Lung (tissue), 11 donors: ENCODE measurements at regions not wholly inside any gene's neighbourhood (a gene's known extent, or its start where the extent isn't known, plus 50 kb on each side); places are given as distances from the start of the nearest gene placed in this dataset.

Source experiments
- ATAC-seq: fragments of 200-7000 bp; cut with Tn5 transposase; one replicate; pipeline ENCODE4 v1.9.1; 2020; ENCODE audit warnings: moderate number of reproducible peaks; ENCODE audit not compliant: insufficient read depth, low FRiP score
- DNase-seq, 3 donors: peaks; one replicate each; pipeline ENCODE4 v3.0.0-alpha.2; 2013 to 2017
- H3K27ac ChIP-seq, 2 donors: one replicate each; pipeline ENCODE4 v1.5.1; 2013; ENCODE audit warnings: mild to moderate bottlenecking in 2 of 2, moderate library complexity in 2 of 2, control low read depth in 1 of 2, inconsistent platforms in 1 of 2, low read depth in 1 of 2, low read length in 1 of 2
- H3K27me3 ChIP-seq, 3 donors: one replicate each; pipeline ENCODE4 v1.5.1; 2013; ENCODE audit warnings: low read length in 2 of 3; ENCODE audit not compliant: control insufficient read depth in 3 of 3, insufficient read depth in 3 of 3
- H3K36me3 ChIP-seq, 4 donors: one replicate each; pipeline ENCODE4 v1.5.1; 2013; ENCODE audit warnings: low read length in 4 of 4, mild to moderate bottlenecking in 1 of 4, moderate library complexity in 1 of 4; ENCODE audit not compliant: control insufficient read depth in 4 of 4, insufficient read depth in 4 of 4
- H3K4me1 ChIP-seq, 5 donors: one replicate each; pipeline ENCODE4 v1.5.1; 2013; ENCODE audit warnings: low read length in 5 of 5, mild to moderate bottlenecking in 2 of 5, moderate library complexity in 1 of 5; ENCODE audit not compliant: control insufficient read depth in 5 of 5, insufficient read depth in 5 of 5
- H3K4me3 ChIP-seq: one replicate; pipeline ENCODE4 v1.5.1; 2013; ENCODE audit warnings: mild to moderate bottlenecking, control low read depth, moderate library complexity
- H3K9ac ChIP-seq, 2 donors: one replicate each; pipeline ENCODE4 v1.5.1; 2013; ENCODE audit warnings: low read length in 2 of 2, control low read depth in 1 of 2; ENCODE audit not compliant: insufficient read depth in 1 of 2
- H3K9me3 ChIP-seq, 4 donors: one replicate each; pipeline ENCODE4 v1.5.1; 2013; ENCODE audit warnings: low read length in 3 of 4, mild to moderate bottlenecking in 1 of 4, moderate library complexity in 1 of 4; ENCODE audit not compliant: control insufficient read depth in 4 of 4, insufficient read depth in 3 of 4
- CTCF ChIP-seq: IDR thresholded peaks from 2 replicates; pipeline ENCODE4 v1.5.1; 2012; ENCODE audit warnings: mild to moderate bottlenecking; ENCODE audit errors: control extremely low read depth, extremely low read depth
- WGBS, 2 donors: extraction: QIAGEN DNeasy Blood & Tissue Kit; methylation state at CpG; one replicate each; pipeline ENCODE4 v1.1.7; 2013; 5-methylcytosine and 5-hydroxymethylcytosine counted together
- donor health status: control.
- donor health status: control.
- donor health status: Bipolar disorder and iron deficiency.
- donor health status: healthy.
- donor health status: DM: yes; HTN: yes; CAD: no.

DNA sequence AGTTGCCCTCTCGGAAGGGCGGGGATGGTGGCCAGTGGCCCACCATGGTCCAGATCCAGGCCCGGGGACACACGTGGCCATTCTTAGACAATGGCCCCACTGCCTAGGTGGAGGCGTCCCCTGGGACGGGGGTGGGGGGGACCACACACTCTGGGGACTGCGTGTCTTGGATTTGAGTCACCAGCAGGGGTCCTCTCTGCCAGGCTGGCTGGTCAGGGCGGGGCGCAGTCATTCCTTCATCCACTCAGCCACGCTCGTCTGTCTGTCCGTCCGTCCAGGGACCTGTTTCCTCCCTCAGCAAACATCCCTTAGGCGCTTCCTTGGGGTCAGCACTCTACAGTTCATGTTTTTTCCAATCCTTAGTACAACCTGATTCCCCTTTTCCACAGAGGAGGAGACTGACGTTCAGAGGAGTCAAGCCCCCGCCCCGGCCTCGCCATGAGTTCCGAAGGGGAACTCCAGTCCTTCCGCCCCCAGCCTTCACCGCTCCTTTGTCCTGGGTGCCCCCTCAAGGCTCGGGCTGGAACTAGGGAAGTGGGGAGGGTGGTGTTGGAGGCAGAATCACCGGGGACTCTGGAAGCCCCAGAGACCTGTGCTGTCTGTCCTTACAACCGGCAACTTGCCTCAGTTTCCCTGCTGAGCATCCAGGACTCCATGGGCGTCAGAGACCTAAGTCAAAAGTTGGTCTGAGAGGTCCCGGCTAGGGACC lies 276.6 kb upstream of the MVB12B start:
- 77 to 81% methylated on average over 26 of the region's 26 CpGs for WGBS, 2 donors
- ATAC-seq (no peak), DNase-seq (no peak)
- Histone ChIP-seq H3K9me3 (peaks cover 0 to 18% (median 3%) of the 10 kb centered on the region in 4 donors), H3K27me3 (no peaks in the 10 kb centered on the region), H3K4me3 (no peak overlapping the region), H3K27ac (no peak overlapping the region), H3K4me1 (peaks cover 0 to 7% (median 0%) of the 10 kb centered on the region in 5 donors), H3K9ac (no peak overlapping the region), H3K36me3 (no peaks in the 10 kb centered on the region)
- no peak for TF ChIP-seq CTCF

DNA sequence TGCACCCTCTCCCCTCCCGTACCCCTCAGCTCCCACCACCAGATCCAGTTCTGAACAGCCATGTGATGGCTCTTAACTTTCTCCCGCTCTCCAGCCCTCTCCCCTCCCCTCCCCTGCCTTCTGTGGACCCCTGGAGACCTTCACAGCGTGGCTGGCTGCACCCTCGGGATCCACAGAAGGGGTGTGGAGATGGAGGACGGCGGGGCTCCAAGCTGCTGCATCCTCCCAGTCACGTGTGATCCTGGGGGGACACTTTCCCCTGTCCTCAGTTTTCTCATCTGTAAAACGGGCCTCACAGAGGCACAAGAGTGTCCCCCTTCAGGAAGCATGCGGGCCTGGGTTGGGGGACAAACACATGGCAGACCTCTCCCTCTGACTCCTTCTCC lies 276.0 kb upstream of the MVB12B start:
- Histone ChIP-seq H3K4me3 (no peak overlapping the region), H3K9me3 (peaks cover 0 to 19% (median 3%) of the 10 kb centered on the region in 4 donors), H3K36me3 (no peaks in the 10 kb centered on the region), H3K4me1 (peaks cover 0 to 7% (median 0%) of the 10 kb centered on the region in 5 donors), H3K27ac (no peak overlapping the region), H3K27me3 (no peaks in the 10 kb centered on the region), H3K9ac (no peak overlapping the region)
- no peak for TF ChIP-seq CTCF
- 74 to 89% methylated on average over 9 of the region's 9 CpGs for WGBS, 2 donors
- ATAC-seq, result no peak
- DNase-seq, result no peak

DNA sequence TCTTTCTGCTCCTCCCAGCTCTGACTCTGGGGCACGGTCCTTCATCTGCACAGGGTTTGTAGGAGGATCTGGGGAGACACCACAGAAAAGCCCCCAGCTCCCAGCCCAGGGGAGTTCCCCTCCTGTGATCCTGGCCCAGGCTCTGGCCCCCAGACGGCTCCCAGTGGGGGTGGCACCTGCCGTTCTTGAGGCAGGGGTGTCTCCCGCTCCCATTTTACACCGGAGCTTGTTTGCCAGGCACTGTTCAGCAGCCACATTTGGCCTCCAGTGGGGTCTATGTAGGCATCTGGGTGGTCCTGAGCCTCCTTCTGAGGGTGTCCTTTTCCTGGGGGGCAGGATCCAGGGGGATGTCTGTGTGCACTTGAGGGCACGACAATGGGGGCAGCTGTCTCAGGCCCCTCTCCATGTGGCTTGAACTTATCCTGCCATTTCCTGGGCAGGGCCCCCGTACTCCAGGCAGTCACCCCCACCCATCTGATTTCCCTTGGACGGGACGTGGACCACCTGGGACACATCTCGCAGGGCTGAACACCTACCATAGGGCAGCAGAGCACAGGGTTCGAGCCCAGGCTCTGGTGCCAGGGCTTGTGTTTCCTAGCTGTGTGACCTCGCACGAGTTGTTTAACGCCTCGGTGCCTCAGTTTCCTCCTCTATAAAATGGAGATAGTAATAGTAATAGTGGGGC lies 275.0 kb upstream of the MVB12B start:
- peaks cover 0 to 8% (median 0%) of the 10 kb centered on the region in 5 donors for H3K4me1 ChIP-seq
- H3K27ac ChIP-seq, result no peak overlapping the region
- ATAC-seq (no peak), DNase-seq (no peak)
- WGBS, 2 donors, result 78 to 86% methylated on average over 15 of the region's 15 CpGs
- H3K36me3 ChIP-seq, result no peaks in the 10 kb centered on the region
- H3K9me3 ChIP-seq, result peaks cover 0 to 9% (median 0%) of the 10 kb centered on the region in 4 donors
- no peak for TF ChIP-seq CTCF
- H3K4me3 ChIP-seq, result no peak overlapping the region
- no peaks in the 10 kb centered on the region for H3K27me3 ChIP-seq
- no peak overlapping the region for H3K9ac ChIP-seq
